GM12878 (cell line): ENCODE measurements at regions not wholly inside any gene's neighbourhood (a gene's known extent, or its start where the extent isn't known, plus 50 kb on each side); places are given as distances from the start of the nearest gene placed in this dataset.

Source experiments
- ATAC-seq: fragments of 200-7000 bp; cut with Tn5 transposase; 3 replicates; pipeline ENCODE4 v1.9.1; 2020; ENCODE audit warnings: mild to moderate bottlenecking, moderate library complexity
- BruUV-seq: library from RNA; stranded (reverse); fragments of 400-500 nt; replicated peaks from 2 replicates; lab custom pipeline; 2021; lab: Mats Ljungman, UMichigan
- CTCF ChIA-PET: fragments of 300-600 bp; sonication (Branson Sonifier 250); formaldehyde crosslinking; extraction: SDS; loops from one replicate; lab custom pipeline; 2021; ENCODE audit warnings: inconsistent platforms; lab: Yijun Ruan, JAX
- POLR2A ChIA-PET: fragments of 350-600 bp; formaldehyde crosslinking; extraction: SDS; loops from one replicate; lab custom pipeline; 2021; ENCODE audit warnings: inconsistent platforms; lab: Charles Lee
- RAD21 ChIA-PET: fragments of 300-600 bp; sonication (Branson Sonifier 250); formaldehyde crosslinking; loops from one replicate; lab custom pipeline; 2023; ENCODE audit warnings: antibody characterized with exemption; ENCODE audit not compliant: unreplicated experiment; lab: Charles Lee
- SMC1A ChIA-PET: fragments of 300-600 bp; sonication (Branson Sonifier 250); formaldehyde crosslinking; loops from one replicate; lab custom pipeline; 2023; ENCODE audit not compliant: unreplicated experiment, uncharacterized antibody; lab: Charles Lee
- DNase-seq: peaks from one replicate; pipeline ENCODE4 v3.0.0-alpha.2; 2011; ENCODE audit warnings: low read depth, low spot score
- FAIRE-seq: peaks from 3 replicates; lab custom pipeline; 2011; peaks lifted over from hg19 to GRCh38; lab: Jason Lieb, UNC
- H2AFZ ChIP-seq: 2 replicates; pipeline ENCODE4 v1.6.0; 2011; ENCODE audit warnings: low read depth, low read length, control low read depth; ENCODE audit not compliant: control insufficient read depth
- H3K27ac ChIP-seq: 2 replicates; pipeline ENCODE4 v1.5.1; 2011; ENCODE audit warnings: control low read depth; ENCODE audit not compliant: control insufficient read depth, insufficient read depth
- H3K27me3 ChIP-seq, 2 experiments: replicated peaks in 1 of 2; 2 replicates each; pipeline versions ENCODE4 v1.6.0 to v1.6.1; 2011; ENCODE audit warnings: low read length in 1 of 2; ENCODE audit not compliant: control insufficient read depth in 2 of 2, insufficient read depth in 2 of 2
- H3K36me3 ChIP-seq, 2 experiments: 2 replicates each; pipeline ENCODE4 v1.5.1; 2011; ENCODE audit warnings: low read length in 1 of 2; ENCODE audit not compliant: control insufficient read depth in 2 of 2, insufficient read depth in 2 of 2
- H3K4me1 ChIP-seq: 2 replicates; pipeline ENCODE4 v1.6.1; 2011; ENCODE audit warnings: mild to moderate bottlenecking, low read length, moderate library complexity, mixed read lengths; ENCODE audit not compliant: control insufficient read depth, insufficient read depth
- H3K4me2 ChIP-seq: 2 replicates; pipeline ENCODE4 v1.6.0; 2011; ENCODE audit warnings: control low read depth; ENCODE audit not compliant: control insufficient read depth, insufficient read depth
- H3K4me3 ChIP-seq: fragments of 200-600 bp; sonication (generic); 2 replicates; pipeline ENCODE4 v1.5.1; 2016
- H3K79me2 ChIP-seq: 2 replicates; pipeline ENCODE4 v1.6.0; 2011; ENCODE audit warnings: low read length; ENCODE audit not compliant: control insufficient read depth, insufficient read depth
- H3K9ac ChIP-seq: 2 replicates; pipeline ENCODE4 v1.8.0; 2011; ENCODE audit warnings: low read length, control low read depth, mixed read lengths; ENCODE audit not compliant: control insufficient read depth, insufficient read depth
- H3K9me3 ChIP-seq: replicated peaks from 3 replicates; pipeline ENCODE4 v1.5.1; 2011; ENCODE audit warnings: mild to moderate bottlenecking, low read length; ENCODE audit not compliant: control insufficient read depth, insufficient read depth
- H4K20me1 ChIP-seq: 2 replicates; pipeline ENCODE4 v1.6.0; 2011; ENCODE audit not compliant: control insufficient read depth, insufficient read depth
- ATF7 ChIP-seq: fragments of 450-650 bp; IDR thresholded peaks from 2 replicates; pipeline ENCODE4 v1.6.1; 2016; ENCODE audit warnings: low read depth, mild to moderate bottlenecking
- BHLHE40 ChIP-seq, 2 experiments: fragments of 450-650 bp in 1 of 2; IDR thresholded peaks; 2 replicates each; pipeline ENCODE4 v1.6.1; 2011 to 2017; ENCODE audit warnings: low read depth in 2 of 2, borderline replicate concordance in 1 of 2, improper control_type of control experiment in 1 of 2, low read length in 1 of 2, mild to moderate bottlenecking in 1 of 2
- BMI1 ChIP-seq: fragments of 450-650 bp; IDR thresholded peaks from 2 replicates; pipeline ENCODE4 v1.6.1; 2016; ENCODE audit warnings: mild to moderate bottlenecking, moderate library complexity, borderline replicate concordance
- CHD1 ChIP-seq: IDR thresholded peaks from 2 replicates; pipeline ENCODE4 v1.6.1; 2012; ENCODE audit warnings: low read depth, low read length, improper control_type of control experiment
- EZH2 ChIP-seq: IDR thresholded peaks from 2 replicates; pipeline ENCODE4 v1.6.1; 2012; ENCODE audit warnings: low read depth, mild to moderate bottlenecking, control low read depth, inconsistent platforms, low read length, borderline replicate concordance; ENCODE audit not compliant: control insufficient read depth
- FOS ChIP-seq: IDR thresholded peaks from 3 replicates; pipeline ENCODE4 v1.6.1; 2011; ENCODE audit warnings: borderline replicate concordance; ENCODE audit not compliant: insufficient read length; ENCODE audit errors: extremely low read depth
- IKZF1 ChIP-seq: fragments of 450-650 bp; conservative IDR thresholded peaks from 2 replicates; pipeline ENCODE4 v1.6.1; 2017; ENCODE audit warnings: antibody characterized with exemption, mild to moderate bottlenecking
- JUND ChIP-seq: IDR thresholded peaks from 2 replicates; pipeline ENCODE4 v1.6.1; 2012; ENCODE audit warnings: low read depth, mild to moderate bottlenecking, low read length, improper control_type of control experiment, moderate library complexity
- KAT2A ChIP-seq: conservative IDR thresholded peaks from 2 replicates; pipeline ENCODE4 v1.6.1; 2011; ENCODE audit warnings: low read depth, low read length; ENCODE audit not compliant: control insufficient read depth
- MEF2B ChIP-seq: fragments of 450-650 bp; IDR thresholded peaks from 2 replicates; pipeline ENCODE4 v1.6.1; 2018; ENCODE audit warnings: mild to moderate bottlenecking, moderate library complexity; ENCODE audit not compliant: partially characterized antibody, poor library complexity, severe bottlenecking
- NR2C2 ChIP-seq: IDR thresholded peaks from 2 replicates; pipeline ENCODE4 v1.6.1; 2011; ENCODE audit warnings: borderline replicate concordance, low read depth; ENCODE audit not compliant: control insufficient read depth, insufficient read length
- PML ChIP-seq: IDR thresholded peaks from 2 replicates; pipeline ENCODE4 v1.6.1; 2012; ENCODE audit warnings: low read length, inconsistent platforms
- POLR2AphosphoS5 ChIP-seq: IDR thresholded peaks from 2 replicates; pipeline ENCODE4 v1.6.1; 2011; ENCODE audit warnings: mild to moderate bottlenecking, low read length, inconsistent platforms
- SUZ12 ChIP-seq: fragments of 200-600 bp; sonication (generic); IDR thresholded peaks from one replicate; pipeline ENCODE4 v1.6.1; 2018; ENCODE audit warnings: antibody characterized with exemption, mild to moderate bottlenecking; ENCODE audit not compliant: unreplicated experiment
- ZNF622 ChIP-seq: fragments of 450-650 bp; IDR thresholded peaks from 2 replicates; pipeline ENCODE4 v1.6.1; 2017; ENCODE audit warnings: mild to moderate bottlenecking, inconsistent platforms
- WGBS: methylation state at CpG from one replicate; pipeline ENCODE4 v1.1.6; 2016; ENCODE audit warnings: low lambda C conversion rate; ENCODE audit not compliant: insufficient replicate concordance, insufficient coverage; ENCODE audit errors: missing lambda C conversion rate; 5-methylcytosine and 5-hydroxymethylcytosine counted together
- in situ Hi-C: fragments of 300-500 bp; cut with MboI; formaldehyde crosslinking; loops from 9 replicates; pipeline ENCODE4 v1.14.3; 2018; ENCODE audit warnings: mixed read lengths
- intact Hi-C: fragments of 100-400 bp; cut with micrococcal nuclease; formaldehyde crosslinking; loops from one replicate; pipeline ENCODE4 v1.14.2; 2022; ENCODE audit not compliant: unreplicated experiment
- TF ChIP-seq, protein P1 (sequence below): fragments of 450-650 bp; IDR thresholded peaks from 2 replicates; pipeline ENCODE4 v1.6.1; 2018; ENCODE audit warnings: mild to moderate bottlenecking, low read depth, moderate library complexity; ENCODE audit not compliant: partially characterized antibody
- TF ChIP-seq, protein P2 (sequence below): fragments of 450-650 bp; IDR thresholded peaks from 2 replicates; pipeline ENCODE4 v1.6.1; 2016; ENCODE audit warnings: mild to moderate bottlenecking, moderate library complexity, borderline replicate concordance

DNA sequence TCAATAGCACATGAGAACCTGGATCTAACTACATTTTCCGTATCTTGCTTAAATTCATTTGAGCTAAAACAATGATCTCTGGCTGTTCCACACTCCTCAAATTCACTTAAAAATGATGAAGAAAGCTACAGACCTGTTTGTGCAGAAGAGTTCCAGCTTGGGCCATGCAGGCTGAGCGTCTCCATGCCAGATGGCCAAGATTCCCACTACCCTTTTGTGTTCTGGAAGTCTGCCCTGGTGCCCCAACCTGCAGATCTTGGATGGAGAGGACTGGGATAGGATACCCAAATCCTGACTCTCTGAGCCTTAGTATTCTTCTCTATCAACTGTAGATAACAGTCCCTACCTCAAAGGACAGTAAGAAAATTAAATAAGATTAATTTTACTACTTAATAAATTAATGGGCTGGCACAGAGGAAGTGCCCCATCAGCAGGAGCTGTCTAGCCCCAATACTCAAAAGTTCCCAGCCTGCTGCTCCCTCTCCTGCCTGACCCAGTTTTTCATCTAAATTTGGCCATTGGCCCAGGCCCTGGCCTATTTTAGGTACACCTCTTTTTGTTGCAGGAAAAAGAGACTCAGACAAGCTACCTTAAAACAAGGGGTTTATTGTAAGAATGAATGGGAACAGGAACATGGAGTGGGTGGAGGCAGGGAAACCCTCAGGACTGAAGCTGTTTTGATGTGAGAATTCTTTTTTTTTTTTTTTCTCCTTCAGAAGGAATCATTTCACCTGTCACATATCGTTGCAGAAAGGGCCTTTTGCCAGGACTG lies 81.4 kb upstream of the GRK3 start:
- RAD21 ChIA-PET = interaction anchor here (1.3 to 4.3 kb wide), 4 partner anchors 61 to 290 kb away, joined by 3 to 21 read pairs (median 4); no protein-coding TSS in a partner anchor

More for the DNA sequence above, 81.4 kb upstream of the GRK3 start:
- ChIA-PET CTCF (interaction anchor here (0.6 to 1.7 kb wide), 9 partner anchors 8 to 887 kb away, joined by 3 to 5 read pairs (median 4); no protein-coding TSS in a partner anchor), POLR2A (interaction anchor here (0.5 kb wide), 1 partner anchor 83 kb away, joined by 7 read pairs; no protein-coding TSS in a partner anchor)
- Histone ChIP-seq H3K4me1 (peaks cover 10% of the 10 kb centered on the region), H3K9ac (no peak overlapping the region), H3K79me2 (no peaks in the 10 kb centered on the region), H2AFZ (no peak overlapping the region), H3K36me3 (no peaks in the 10 kb centered on the region; a peak in 1 of 4 replicates), H3K4me3 (no peak overlapping the region), H3K27ac (no peak overlapping the region), H3K9me3 (no peaks in the 10 kb centered on the region)
- ATAC-seq (no peak), DNase-seq (no peak), FAIRE-seq (no peak)
- 91% methylated on average over 3 of the region's 3 CpGs for WGBS
- intact Hi-C loops (no loop called here), in situ Hi-C loops (no loop called here)
- BruUV-seq = TSS peak; percentile 17
- TF ChIP-seq, protein P1, sequence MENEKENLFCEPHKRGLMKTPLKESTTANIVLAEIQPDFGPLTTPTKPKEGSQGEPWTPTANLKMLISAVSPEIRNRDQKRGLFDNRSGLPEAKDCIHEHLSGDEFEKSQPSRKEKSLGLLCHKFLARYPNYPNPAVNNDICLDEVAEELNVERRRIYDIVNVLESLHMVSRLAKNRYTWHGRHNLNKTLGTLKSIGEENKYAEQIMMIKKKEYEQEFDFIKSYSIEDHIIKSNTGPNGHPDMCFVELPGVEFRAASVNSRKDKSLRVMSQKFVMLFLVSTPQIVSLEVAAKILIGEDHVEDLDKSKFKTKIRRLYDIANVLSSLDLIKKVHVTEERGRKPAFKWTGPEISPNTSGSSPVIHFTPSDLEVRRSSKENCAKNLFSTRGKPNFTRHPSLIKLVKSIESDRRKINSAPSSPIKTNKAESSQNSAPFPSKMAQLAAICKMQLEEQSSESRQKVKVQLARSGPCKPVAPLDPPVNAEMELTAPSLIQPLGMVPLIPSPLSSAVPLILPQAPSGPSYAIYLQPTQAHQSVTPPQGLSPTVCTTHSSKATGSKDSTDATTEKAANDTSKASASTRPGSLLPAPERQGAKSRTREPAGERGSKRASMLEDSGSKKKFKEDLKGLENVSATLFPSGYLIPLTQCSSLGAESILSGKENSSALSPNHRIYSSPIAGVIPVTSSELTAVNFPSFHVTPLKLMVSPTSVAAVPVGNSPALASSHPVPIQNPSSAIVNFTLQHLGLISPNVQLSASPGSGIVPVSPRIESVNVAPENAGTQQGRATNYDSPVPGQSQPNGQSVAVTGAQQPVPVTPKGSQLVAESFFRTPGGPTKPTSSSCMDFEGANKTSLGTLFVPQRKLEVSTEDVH = no peak
- TF ChIP-seq CHD1 (no peak), BHLHE40 (IDR thresholded peaks at IDR 0.05; ENCODE audit: borderline replicate concordance in 1 of 2, low read depth in 2 of 2, low read length in 1 of 2) (no peak), MEF2B (no peak), IKZF1 (no peak), PML (no peak), JUND (no peak), ZNF622 (no peak), POLR2AphosphoS5 (no peak), ATF7 (no peak), BMI1 (no peak), KAT2A (no peak), EZH2 (no peak), SUZ12 (no peak), FOS (no peak), NR2C2 (no peak)
- TF ChIP-seq, protein P2, sequence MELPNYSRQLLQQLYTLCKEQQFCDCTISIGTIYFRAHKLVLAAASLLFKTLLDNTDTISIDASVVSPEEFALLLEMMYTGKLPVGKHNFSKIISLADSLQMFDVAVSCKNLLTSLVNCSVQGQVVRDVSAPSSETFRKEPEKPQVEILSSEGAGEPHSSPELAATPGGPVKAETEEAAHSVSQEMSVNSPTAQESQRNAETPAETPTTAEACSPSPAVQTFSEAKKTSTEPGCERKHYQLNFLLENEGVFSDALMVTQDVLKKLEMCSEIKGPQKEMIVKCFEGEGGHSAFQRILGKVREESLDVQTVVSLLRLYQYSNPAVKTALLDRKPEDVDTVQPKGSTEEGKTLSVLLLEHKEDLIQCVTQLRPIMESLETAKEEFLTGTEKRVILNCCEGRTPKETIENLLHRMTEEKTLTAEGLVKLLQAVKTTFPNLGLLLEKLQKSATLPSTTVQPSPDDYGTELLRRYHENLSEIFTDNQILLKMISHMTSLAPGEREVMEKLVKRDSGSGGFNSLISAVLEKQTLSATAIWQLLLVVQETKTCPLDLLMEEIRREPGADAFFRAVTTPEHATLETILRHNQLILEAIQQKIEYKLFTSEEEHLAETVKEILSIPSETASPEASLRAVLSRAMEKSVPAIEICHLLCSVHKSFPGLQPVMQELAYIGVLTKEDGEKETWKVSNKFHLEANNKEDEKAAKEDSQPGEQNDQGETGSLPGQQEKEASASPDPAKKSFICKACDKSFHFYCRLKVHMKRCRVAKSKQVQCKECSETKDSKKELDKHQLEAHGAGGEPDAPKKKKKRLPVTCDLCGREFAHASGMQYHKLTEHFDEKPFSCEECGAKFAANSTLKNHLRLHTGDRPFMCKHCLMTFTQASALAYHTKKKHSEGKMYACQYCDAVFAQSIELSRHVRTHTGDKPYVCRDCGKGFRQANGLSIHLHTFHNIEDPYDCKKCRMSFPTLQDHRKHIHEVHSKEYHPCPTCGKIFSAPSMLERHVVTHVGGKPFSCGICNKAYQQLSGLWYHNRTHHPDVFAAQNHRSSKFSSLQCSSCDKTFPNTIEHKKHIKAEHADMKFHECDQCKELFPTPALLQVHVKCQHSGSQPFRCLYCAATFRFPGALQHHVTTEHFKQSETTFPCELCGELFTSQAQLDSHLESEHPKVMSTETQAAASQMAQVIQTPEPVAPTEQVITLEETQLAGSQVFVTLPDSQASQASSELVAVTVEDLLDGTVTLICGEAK = no peak
- TF ChIP-seq, all 136 proteins: peak for 0
- Histone ChIP-seq H4K20me1 (no peaks in the 10 kb centered on the region), H3K27me3 (no peaks in the 10 kb centered on the region), H3K4me2 (no peak overlapping the region)
- SMC1A ChIA-PET = interaction anchor here (0.6 to 1.7 kb wide), 3 partner anchors 12 to 59 kb away, joined by 3 to 6 read pairs (median 5); no protein-coding TSS in a partner anchor
